A549 (cell line): ENCODE measurements at regions not wholly inside any gene's neighbourhood (a gene's known extent, or its start where the extent isn't known, plus 50 kb on each side); places are given as distances from the start of the nearest gene placed in this dataset.

Experiments used
- CHD4 ChIP-seq: fragments of 200-600 bp; sonication (generic); IDR thresholded peaks from 2 replicates; pipeline ENCODE4 v1.6.1; 2016; ENCODE audit warnings: antibody characterized with exemption, mild to moderate bottlenecking, borderline replicate concordance
- PHF8 ChIP-seq: fragments of 200-600 bp; sonication (generic); IDR thresholded peaks from 2 replicates; pipeline ENCODE4 v1.6.1; 2016; ENCODE audit warnings: low read depth, mild to moderate bottlenecking, antibody characterized with exemption, moderate library complexity, borderline replicate concordance
- POLR2A ChIP-seq: IDR thresholded peaks from 2 replicates; pipeline ENCODE4 v1.6.1; 2012; ENCODE audit warnings: mild to moderate bottlenecking, low read length
- TF ChIP-seq, protein P1 (sequence below): fragments of 250-450 bp; sonication (Bioruptor Pico); IDR thresholded peaks from 2 replicates; pipeline ENCODE4 v1.5.0; 2021; ENCODE audit warnings: mild to moderate bottlenecking, moderate library complexity, borderline replicate concordance
- TF ChIP-seq, protein P2 (sequence below): fragments of 250-450 bp; sonication (Bioruptor Pico); IDR thresholded peaks from 2 replicates; pipeline ENCODE4 v1.5.0; 2020; ENCODE audit warnings: low read depth, mild to moderate bottlenecking, moderate library complexity
- TF ChIP-seq, protein P3 (sequence below): fragments of >200 bp; sonication (Bioruptor Twin); formaldehyde crosslinking; IDR thresholded peaks from 3 replicates; pipeline ENCODE4 v1.5.1; 2016
- TF ChIP-seq, protein P4 (sequence below): IDR thresholded peaks from 2 replicates; pipeline ENCODE4 v1.6.1; 2012

DNA sequence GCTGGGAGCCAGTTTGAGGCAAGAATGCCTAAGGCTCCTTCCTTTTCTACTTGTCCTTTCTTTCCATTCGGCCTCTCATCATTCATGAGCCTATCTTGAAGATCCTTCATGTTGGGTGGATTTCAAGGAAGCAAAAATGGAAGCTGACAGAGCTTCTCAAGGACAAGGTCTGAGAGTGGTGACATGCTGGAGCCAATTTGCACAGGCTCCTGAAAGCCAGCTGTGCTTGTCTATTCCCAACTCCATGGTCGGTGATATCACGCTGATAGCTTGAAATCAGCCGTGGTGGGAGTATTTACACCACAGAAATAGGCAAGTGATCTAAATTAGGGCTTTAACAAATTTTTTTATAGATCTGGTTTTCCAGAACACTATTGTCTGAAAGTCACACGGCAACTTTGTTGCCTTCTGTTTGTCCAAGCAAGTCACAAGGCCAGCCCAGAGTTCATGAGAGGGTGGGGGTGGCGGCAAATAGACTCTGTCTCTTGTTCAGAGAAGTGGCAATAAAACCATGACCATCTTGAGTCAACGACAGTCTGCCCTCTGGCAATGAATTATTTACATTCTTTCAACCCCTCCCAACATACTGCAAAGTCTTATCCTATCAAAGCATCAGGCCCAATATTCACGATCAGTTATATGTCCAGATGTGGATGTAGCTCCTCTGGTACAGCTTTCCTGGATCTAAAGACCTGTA, 49.9 kb upstream of the SLC35F5 start:
- TF ChIP-seq, protein P1, sequence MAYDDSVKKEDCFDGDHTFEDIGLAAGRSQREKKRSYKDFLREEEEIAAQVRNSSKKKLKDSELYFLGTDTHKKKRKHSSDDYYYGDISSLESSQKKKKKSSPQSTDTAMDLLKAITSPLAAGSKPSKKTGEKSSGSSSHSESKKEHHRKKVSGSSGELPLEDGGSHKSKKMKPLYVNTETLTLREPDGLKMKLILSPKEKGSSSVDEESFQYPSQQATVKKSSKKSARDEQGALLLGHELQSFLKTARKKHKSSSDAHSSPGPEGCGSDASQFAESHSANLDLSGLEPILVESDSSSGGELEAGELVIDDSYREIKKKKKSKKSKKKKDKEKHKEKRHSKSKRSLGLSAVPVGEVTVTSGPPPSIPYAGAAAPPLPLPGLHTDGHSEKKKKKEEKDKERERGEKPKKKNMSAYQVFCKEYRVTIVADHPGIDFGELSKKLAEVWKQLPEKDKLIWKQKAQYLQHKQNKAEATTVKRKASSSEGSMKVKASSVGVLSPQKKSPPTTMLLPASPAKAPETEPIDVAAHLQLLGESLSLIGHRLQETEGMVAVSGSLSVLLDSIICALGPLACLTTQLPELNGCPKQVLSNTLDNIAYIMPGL (CRISPR knock-in tag): no peak
- TF ChIP-seq, protein P2, sequence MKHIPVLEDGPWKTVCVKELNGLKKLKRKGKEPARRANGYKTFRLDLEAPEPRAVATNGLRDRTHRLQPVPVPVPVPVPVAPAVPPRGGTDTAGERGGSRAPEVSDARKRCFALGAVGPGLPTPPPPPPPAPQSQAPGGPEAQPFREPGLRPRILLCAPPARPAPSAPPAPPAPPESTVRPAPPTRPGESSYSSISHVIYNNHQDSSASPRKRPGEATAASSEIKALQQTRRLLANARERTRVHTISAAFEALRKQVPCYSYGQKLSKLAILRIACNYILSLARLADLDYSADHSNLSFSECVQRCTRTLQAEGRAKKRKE (CRISPR knock-in tag): no peak
- TF ChIP-seq, protein P3, sequence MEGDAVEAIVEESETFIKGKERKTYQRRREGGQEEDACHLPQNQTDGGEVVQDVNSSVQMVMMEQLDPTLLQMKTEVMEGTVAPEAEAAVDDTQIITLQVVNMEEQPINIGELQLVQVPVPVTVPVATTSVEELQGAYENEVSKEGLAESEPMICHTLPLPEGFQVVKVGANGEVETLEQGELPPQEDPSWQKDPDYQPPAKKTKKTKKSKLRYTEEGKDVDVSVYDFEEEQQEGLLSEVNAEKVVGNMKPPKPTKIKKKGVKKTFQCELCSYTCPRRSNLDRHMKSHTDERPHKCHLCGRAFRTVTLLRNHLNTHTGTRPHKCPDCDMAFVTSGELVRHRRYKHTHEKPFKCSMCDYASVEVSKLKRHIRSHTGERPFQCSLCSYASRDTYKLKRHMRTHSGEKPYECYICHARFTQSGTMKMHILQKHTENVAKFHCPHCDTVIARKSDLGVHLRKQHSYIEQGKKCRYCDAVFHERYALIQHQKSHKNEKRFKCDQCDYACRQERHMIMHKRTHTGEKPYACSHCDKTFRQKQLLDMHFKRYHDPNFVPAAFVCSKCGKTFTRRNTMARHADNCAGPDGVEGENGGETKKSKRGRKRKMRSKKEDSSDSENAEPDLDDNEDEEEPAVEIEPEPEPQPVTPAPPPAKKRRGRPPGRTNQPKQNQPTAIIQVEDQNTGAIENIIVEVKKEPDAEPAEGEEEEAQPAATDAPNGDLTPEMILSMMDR: no peak
- TF ChIP-seq CHD4 (no peak), PHF8 (no peak), POLR2A (no peak)
- TF ChIP-seq, protein P4, sequence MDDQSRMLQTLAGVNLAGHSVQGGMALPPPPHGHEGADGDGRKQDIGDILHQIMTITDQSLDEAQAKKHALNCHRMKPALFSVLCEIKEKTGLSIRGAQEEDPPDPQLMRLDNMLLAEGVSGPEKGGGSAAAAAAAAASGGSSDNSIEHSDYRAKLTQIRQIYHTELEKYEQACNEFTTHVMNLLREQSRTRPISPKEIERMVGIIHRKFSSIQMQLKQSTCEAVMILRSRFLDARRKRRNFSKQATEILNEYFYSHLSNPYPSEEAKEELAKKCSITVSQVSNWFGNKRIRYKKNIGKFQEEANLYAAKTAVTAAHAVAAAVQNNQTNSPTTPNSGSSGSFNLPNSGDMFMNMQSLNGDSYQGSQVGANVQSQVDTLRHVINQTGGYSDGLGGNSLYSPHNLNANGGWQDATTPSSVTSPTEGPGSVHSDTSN: no peak
